Renal pelvis (tissue), 1 donor: ENCODE measurements at regions not wholly inside any gene's neighbourhood (a gene's known extent, or its start where the extent isn't known, plus 50 kb on each side); places are given as distances from the start of the nearest gene placed in this dataset.

Source experiments
- DNase-seq: peaks from one replicate; pipeline ENCODE4 v3.0.0-alpha.2; 2013

GRCh38 chr3:164572436-164572835 lies 505.9 kb downstream of the SI start:
- no peak for DNase-seq

- DNase-seq: no peak
Measured at GRCh38 chr3:164550857-164551256, 527.4 kb downstream of the SI start.

GRCh38 chr3:164539215-164539614 lies 539.1 kb downstream of the SI start:
- no peak for DNase-seq

- no peak for DNase-seq
Measured at GRCh38 chr3:164537485-164537884, 540.8 kb downstream of the SI start.

- no peak for DNase-seq
Measured at GRCh38 chr3:164533275-164533674, 545.0 kb downstream of the SI start.

- no peak for DNase-seq
Measured at GRCh38 chr3:164526250-164526649, 552.0 kb downstream of the SI start.

- DNase-seq: no peak
Measured at GRCh38 chr3:164524201-164524600, 554.1 kb downstream of the SI start.

- DNase-seq: no peak
Measured at GRCh38 chr3:164522073-164522763, 556.1 kb downstream of the SI start.

- DNase-seq: no peak
Measured at GRCh38 chr3:164521644-164522043, 556.7 kb downstream of the SI start.

GRCh38 chr3:164521139-164521538 lies 557.2 kb downstream of the SI start:
- DNase-seq: no peak

- DNase-seq: no peak
Measured at GRCh38 chr3:164515256-164515655, 563.0 kb downstream of the SI start.

- no peak for DNase-seq
Measured at GRCh38 chr3:164514576-164514975, 563.7 kb downstream of the SI start.

- no peak for DNase-seq
Measured at GRCh38 chr3:164507886-164508285, 570.4 kb downstream of the SI start.

- DNase-seq: no peak
Measured at GRCh38 chr3:164498917-164499316, 579.4 kb downstream of the SI start.

GRCh38 chr3:164488893-164489292 lies 589.4 kb downstream of the SI start:
- no peak for DNase-seq

- DNase-seq: no peak
Measured at GRCh38 chr3:164486150-164486549, 592.1 kb downstream of the SI start.

GRCh38 chr3:164479978-164480377 lies 598.3 kb downstream of the SI start:
- no peak for DNase-seq

GRCh38 chr3:164479406-164479805 lies 598.9 kb downstream of the SI start:
- DNase-seq: no peak

GRCh38 chr3:164478323-164478722 lies 600.0 kb downstream of the SI start:
- DNase-seq: no peak

- DNase-seq: no peak
Measured at GRCh38 chr3:164477403-164477802, 600.9 kb downstream of the SI start.

- DNase-seq: no peak
Measured at GRCh38 chr3:164476631-164477030, 601.7 kb downstream of the SI start.

- DNase-seq: no peak
Measured at GRCh38 chr3:164470471-164470870, 607.8 kb downstream of the SI start.

- DNase-seq: no peak
Measured at GRCh38 chr3:164468055-164468454, 610.2 kb downstream of the SI start.

GRCh38 chr3:164467007-164467406 lies 611.3 kb downstream of the SI start:
- DNase-seq: no peak

- no peak for DNase-seq
Measured at GRCh38 chr3:164465172-164465571, 613.1 kb downstream of the SI start.
